Stimulated activated CD8-positive, alpha-beta memory T cell treated with anti-CD3 and anti-CD28 coated beads, Interleukin-4, amount 100 ng/mL, for 48 hours (primary cell): ENCODE measurements at regions not wholly inside any gene's neighbourhood (a gene's known extent, or its start where the extent isn't known, plus 50 kb on each side); places are given as distances from the start of the nearest gene placed in this dataset.

Experiments used
- DNase-seq: peaks from one replicate; pipeline ENCODE4 v3.0.0-alpha.2; 2020

DNA sequence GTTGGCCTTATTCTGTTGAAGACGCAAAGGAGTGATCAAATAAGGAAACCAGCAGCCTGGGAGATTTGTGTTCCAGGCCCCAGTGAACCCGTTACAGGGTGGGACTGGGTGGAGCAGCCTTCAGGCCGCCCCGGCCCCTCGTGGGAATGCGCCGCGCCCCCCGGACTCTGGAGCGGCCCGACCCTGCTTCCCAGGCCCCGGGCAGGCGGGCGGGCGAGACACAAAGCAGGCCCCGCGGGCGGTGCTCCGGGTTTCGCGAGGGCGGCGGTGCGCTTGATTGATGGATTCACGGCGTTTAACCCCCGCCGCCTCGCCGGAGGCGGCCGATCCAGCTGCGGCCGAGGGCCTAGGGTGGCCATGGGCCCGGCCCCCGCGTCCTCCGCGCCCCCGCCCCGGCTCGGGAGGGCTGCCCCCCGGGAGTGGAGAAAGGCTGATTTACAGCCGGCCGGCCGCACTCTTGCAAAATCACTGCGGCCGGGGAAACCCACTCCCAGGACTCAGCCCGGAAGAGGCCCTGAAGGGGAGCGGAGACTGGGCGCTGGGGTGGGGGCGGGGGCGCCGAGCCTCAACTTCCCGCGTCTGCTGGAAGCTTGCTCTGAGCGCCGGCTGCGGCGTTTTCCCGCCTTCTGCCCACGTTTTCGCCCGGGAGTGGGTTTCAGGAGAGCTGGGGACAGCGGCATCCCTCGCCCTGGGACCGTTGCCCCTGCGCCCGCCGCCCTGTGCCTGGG is 299.6 kb upstream of the NFE2L3 start:
- DNase-seq: peak; percentile 40

GRCh38 chr7:25852939-25853271 is 299.1 kb upstream of the NFE2L3 start:
- no peak for DNase-seq

GRCh38 chr7:25853314-25853713 is 298.7 kb upstream of the NFE2L3 start:
- DNase-seq: no peak

DNA sequence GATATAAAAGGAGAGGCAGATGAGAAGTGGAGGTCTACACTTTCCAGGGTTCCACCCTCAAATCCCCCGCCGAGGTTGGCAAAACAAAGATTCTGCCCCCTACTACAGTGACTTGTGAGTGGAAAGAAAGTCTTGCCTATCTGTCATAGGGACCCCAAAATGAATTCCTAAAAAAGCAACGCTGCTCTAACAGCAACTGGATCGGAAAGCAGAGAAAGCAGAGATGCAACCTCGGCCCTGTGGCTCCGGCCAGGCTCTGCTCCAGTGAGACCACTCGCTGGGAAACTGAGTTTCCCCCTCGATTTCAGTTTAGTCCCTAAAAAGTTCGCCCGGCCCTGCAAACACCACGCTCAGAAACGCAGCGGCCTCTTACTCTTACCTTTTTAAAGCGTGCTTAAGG is 297.9 kb upstream of the NFE2L3 start:
- no peak for DNase-seq

DNA sequence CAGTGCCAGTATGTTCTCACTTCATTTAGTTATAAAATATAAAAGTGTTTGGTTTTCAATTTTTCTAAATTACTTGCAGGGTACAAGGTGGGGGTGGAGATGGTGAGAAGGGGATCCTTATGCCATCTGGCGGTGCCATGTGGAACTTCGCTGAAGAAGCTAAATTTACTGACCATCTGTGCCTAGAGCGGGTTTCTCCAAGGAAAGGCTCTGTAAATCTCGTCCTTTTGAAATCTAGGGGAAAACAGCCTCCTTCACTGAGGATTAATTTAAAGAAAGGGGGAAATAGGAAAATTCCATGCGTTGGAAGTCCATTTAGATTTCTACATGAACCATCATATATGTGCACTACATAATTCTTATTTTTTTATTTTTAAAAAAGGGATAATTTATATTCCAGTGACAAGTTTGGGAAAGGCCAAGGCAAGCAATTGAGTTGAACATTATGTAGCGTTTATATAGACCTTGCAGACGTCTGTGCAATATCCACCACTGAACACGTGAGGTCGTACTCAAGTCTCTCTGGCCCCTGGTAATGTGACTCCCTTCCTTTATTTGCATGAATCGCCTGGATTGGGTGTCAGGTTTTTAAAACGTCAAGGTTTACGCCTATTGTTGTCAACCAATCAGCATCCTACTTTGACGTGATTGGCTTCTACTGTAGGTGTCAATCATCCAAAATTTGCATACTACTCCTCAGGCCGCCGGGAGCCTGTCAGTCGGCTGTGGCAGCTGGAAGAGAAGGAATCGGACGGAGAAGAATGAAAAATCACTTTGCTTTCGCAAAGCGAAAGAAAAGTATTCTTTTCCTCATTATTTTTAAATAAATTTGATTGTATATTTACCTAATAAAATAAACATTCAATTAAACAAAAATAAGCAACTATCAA is 297.1 kb upstream of the NFE2L3 start:
- peak; percentile 64 for DNase-seq

DNA sequence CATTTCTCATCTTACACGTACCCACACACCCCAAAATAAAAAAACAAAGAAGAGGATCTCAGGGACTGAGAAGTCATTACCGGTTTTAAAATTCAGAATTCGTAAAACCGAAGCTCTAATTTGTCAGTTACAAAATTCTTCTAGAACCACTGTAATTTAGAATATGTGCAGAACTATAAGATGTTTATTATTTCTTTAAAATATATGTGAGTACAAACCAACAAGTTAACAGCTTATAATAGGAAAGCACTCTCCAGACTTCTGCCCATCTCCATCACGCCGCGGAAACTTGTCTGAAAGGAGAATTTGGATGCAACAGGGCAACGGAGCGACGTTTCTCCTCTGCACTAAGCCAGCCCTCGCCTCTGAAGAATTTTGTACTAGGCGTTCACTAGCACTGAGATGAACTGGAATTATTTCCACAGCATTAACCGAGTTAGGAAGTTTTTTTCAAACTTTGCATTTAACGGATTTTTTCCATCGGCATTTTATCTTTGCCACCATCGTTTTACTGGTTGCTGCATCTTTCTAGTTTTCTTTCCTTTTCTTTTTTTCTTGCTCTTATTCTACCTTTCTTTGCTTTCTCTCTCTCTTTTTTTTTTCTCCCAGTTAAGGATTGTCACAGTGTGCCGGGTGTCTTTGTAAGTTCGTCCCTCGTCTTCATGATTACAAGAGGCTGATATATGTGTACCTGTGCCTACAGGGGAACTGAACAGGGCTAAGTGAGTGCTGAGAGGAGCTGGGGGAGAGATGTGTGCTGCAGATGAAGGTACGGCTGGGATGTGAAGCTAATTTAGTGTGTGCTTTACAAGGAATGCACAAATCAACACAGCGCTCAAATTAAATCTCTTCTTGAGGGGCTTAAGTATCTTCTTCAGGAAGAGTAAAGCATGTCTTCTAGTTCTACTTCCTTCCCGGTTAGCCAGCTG is 295.9 kb upstream of the NFE2L3 start:
- no peak for DNase-seq

- DNase-seq: no peak
Measured at GRCh38 chr7:25857376-25858067, 294.5 kb upstream of the NFE2L3 start.

DNA sequence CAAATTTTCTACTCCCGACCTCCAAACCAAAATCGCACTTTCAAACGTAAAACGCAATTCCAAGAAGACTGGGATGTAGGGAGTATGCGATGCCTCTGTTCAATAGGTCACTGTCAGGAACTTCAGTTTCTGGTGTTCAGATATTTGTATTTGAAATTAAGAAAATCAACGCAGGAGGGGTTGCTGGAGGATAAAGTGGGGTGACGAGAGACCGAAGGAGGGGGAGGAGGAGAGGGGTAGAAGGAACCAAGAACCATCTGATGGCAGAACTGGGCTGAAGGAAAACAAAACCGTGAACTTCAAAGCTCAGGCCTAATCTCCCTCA is 293.8 kb upstream of the NFE2L3 start:
- DNase-seq: no peak

DNA sequence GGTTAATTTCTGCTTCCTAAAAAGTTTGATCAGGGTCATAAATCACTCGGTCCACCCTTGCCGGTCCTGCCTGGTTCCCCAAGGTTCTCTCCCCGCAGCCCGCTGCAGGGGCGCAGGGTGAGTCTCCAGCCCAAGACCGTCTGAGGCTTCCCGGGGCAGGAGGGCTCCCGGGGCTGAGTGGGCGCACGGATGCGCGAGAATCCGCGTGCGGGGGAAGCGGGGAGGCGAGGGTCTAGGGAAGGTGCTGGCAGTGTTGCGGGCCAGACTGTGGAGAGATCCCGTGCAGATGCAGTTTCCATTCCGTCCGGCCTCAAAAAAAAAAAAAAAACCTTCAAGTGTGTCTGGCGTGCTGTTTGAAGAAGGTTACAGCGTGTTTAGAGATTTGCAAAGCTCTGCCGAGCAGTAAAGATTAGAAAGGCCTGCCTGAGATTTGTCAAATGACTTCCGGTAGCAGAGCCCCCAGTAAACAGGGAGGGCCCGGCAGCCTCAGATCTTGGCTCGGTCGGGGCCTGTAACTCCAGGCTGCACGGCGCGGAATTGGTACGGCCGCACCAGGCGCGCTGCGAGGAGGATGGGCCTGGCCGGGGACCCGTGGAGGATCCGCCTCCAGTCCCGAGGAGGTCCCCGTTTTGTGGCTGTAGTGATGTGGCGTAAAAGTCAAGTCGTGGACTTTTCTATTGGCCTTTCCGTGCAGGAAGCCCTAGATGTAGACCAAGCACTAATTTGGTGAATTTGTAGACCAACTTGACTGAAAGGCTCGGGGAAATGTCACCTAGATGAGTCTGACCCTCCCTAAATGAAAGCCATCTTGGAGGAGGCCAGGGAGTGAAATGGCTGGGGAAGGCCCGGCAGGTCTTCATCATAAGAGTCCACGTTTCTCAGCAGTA is 293.2 kb upstream of the NFE2L3 start:
- DNase-seq: peak; percentile 29

DNA sequence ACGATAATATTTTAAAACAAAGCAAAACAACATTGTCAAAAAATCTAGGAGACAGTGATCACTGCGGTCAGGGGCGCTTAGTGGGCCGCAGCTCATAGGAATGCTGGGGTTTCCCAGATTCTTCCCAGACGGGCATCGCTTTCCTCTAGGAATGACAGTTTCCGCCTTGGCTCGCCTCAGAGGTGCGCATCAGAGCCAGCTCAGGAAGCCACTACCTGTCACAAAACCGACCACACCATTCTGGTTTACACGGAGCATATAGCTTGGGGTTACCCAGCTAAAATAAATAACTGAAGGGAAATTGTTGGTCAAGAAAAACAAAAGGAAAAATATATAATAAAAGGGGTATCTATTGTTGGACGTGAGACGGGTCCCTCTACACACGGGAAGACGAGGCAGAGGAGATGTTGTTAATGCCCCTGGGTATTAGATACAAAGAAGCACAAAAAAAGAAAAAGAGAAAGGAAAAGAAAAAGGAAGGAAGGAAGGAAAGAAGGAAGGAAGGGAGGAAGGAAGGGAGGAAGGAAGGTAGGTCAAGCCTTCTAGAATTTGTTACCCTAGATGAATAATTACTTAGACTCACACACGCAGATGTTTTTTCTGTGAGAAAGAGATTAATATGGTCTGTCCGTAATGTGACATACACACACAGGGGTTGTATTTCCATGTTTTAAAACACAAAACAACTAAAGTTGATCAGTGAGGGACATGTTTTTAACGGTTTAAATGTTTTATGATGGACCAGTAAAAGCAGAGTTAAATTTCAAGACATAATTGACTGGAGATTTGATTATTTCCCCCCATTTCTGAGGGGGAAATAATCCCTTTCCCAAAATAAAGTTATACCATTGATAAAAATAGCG is 292.4 kb upstream of the NFE2L3 start:
- DNase-seq: no peak

DNA sequence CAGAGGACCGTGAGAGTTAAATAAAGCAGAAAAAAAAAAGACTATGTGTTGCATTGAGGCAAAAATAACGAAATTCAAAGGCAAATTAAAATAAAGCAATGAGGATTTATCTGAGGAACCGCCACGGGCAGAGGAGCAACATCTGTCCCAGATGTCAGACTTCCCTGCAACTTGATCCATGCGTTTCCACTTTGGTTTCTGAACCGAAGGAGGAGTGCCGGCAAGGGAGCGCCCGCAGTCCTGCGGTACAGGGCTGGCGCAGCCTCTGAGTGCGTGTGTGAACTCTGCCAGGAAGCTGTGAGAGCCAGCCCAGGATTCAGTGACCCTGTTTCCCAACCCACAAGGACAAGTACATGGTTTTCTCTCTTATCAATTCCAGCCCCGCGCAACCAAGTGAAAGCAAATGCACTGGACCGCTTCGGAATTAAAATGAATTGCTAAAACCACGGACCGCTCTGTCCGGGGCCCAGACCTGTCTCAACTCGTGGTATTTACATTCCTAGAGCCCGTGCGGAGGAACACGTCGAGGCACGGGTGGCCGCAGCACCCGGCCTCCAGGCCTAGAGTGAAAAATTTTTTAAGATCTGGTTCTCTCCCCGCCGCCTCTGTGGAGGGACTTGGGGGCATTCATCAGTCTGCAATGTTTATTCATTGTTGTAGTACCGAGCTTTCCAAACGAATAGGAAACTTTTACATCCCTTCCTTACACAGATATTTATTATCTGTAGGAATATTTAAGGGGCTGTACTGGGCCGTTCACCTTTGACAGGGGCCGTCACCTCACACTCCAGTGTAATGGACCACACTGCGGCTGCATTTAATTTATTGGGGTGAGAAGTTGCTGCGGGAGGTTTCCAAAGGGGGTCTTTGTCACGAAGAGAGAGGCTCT is 291.5 kb upstream of the NFE2L3 start:
- no peak for DNase-seq

GRCh38 chr7:25861164-25861496 is 290.9 kb upstream of the NFE2L3 start:
- DNase-seq: no peak

GRCh38 chr7:25861601-25862260 is 290.3 kb upstream of the NFE2L3 start:
- no peak for DNase-seq

- peak; percentile 97 for DNase-seq
Measured at GRCh38 chr7:25862261-25863004, 289.6 kb upstream of the NFE2L3 start.

DNA sequence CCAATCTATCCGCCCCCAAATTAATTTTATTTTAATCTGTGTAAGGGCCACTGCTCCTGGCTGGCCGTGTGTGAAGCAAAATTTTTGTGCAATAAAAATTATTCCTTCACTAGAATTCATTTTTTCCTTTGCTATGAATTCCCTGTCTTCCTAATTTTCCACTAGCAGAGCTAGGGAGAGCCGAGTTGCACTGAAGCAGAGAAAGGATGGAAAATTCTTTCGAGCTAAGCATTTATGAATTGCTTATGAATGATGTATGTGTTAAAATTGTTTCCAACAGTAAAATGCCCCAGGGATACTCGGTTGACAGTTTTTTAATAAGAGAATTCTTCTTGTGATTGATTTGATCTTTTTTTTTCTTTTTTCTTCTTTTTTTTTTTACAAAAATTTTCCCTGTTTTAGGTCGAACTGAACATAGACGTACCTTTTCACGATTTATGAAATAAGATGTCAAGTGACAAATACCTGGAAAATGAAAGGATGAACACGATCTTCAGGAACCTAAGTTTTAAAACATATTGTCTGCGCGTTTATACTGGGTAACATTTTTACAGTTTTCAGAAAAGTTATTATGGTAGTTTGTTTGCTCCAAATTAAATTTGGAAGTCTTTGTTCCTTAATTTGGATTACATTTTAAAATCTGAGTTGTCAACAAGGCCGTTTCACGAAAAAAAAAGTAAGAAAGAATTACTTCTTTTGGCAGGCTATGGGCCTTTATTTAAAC is 288.8 kb upstream of the NFE2L3 start:
- DNase-seq: no peak

DNA sequence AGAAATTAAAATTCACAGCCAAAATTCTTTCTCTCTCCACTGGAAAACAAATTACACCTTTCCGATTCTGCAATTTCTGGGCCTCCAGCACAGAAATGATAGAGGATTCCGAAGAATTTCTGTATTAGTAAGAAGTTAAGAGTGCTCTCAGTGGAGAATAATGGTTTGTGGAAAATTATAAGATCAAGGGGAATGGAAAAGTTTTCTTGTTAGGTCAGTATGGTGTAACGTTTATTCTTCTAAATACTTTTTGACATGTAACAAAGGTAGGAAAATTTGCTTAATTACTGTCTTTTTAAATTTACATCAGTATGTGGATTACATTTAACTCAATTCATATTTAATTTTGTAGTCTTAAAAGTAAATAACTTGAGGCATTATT is 288.3 kb upstream of the NFE2L3 start:
- no peak for DNase-seq

- no peak for DNase-seq
Measured at GRCh38 chr7:25864511-25864910, 287.5 kb upstream of the NFE2L3 start.
